Right lobe of liver (tissue), 6 donors: ENCODE measurements at regions not wholly inside any gene's neighbourhood (a gene's known extent, or its start where the extent isn't known, plus 50 kb on each side); places are given as distances from the start of the nearest gene placed in this dataset.
A peak's percentile ranks its signal among the peaks of the same experiment; 100 is the strongest.

Experiments
- ATAC-seq, 4 donors: fragments of 200-7000 bp; cut with Tn5 transposase; one replicate each; pipeline ENCODE4 v1.9.1; 2020; ENCODE audit warnings: mild to moderate bottlenecking in 4 of 4, moderate library complexity in 4 of 4
- DNase-seq, 3 donors: peaks; one replicate each; pipeline ENCODE4 v3.0.0-alpha.2; 2020
- H3K27ac ChIP-seq, 3 donors: fragments of 200-600 bp; one replicate each; pipeline ENCODE4 v1.8.0; 2022
- H3K27me3 ChIP-seq, 2 donors: fragments of 200-600 bp; one replicate each; pipeline ENCODE4 v1.8.0; 2022
- H3K36me3 ChIP-seq, 4 donors: fragments of 200-600 bp; sonication (generic) in 1 of 4; one replicate each; pipeline versions ENCODE4 v1.5.1 to v1.8.0; 2017 to 2022; ENCODE audit warnings: control low read depth in 1 of 4
- H3K4me1 ChIP-seq, 4 donors: fragments of 200-600 bp; sonication (generic) in 1 of 4; one replicate each; pipeline versions ENCODE4 v1.5.1 to v1.8.0; 2017 to 2022; ENCODE audit warnings: control low read depth in 1 of 4
- H3K4me3 ChIP-seq, 3 donors: fragments of 200-600 bp; one replicate each; pipeline ENCODE4 v1.8.0; 2022
- H3K9me3 ChIP-seq, 4 donors: fragments of 200-600 bp; sonication (generic) in 1 of 4; one replicate each; pipeline versions ENCODE4 v1.5.1 to v1.8.0; 2017 to 2022; ENCODE audit warnings: control low read depth in 1 of 4
- CTCF ChIP-seq, 4 donors: fragments of 200-600 bp in 3 of 4; fragments of 450-650 bp in 1 of 4; IDR thresholded peaks; one replicate each; pipeline versions ENCODE4 v1.5.1 to v1.8.0; 2016 to 2022; ENCODE audit warnings: antibody characterized with exemption in 4 of 4, mild to moderate bottlenecking in 2 of 4
- POLR2A ChIP-seq: fragments of 450-650 bp; IDR thresholded peaks from one replicate; pipeline ENCODE4 v1.6.1; 2017; ENCODE audit warnings: antibody characterized with exemption, mild to moderate bottlenecking
- WGBS: methylation state at CpG from one replicate; pipeline ENCODE4 v1.1.6; 2018; ENCODE audit warnings: low coverage, low lambda C conversion rate; ENCODE audit not compliant: insufficient coverage; ENCODE audit errors: missing lambda C conversion rate; 5-methylcytosine and 5-hydroxymethylcytosine counted together
- intact Hi-C, 2 donors: fragments of 100-400 bp; cut with DNase I; formaldehyde crosslinking; loops; one replicate each; pipeline versions ENCODE4 v1.11.2 to v1.14.1; 2022
- donor health status: DM: no; HTN: yes; CAD: no.
- donor health status: DM: no; HTN: no; CAD: no.
- donor health status: DM: no; HTN: no; CAD: no.
- donor health status: DM: no; HTN: yes; CAD: no.
- donor health status: DM: no; HTN: yes; CAD: no.

- no peak for TF ChIP-seq CTCF (IDR thresholded peaks at IDR 0.05)
- TF ChIP-seq POLR2A, result no peak
- peak; percentile 54 to 75 (median 62) for ATAC-seq
- H3K27ac ChIP-seq, result peak overlapping the region in 2 of 3 donors; percentile 8 to 84
- H3K4me3 ChIP-seq, result no peak overlapping the region
- 24% methylated on average over 2 of the region's 2 CpGs for WGBS
- DNase-seq, result no peak
- no peaks in the 10 kb centered on the region for H3K36me3 ChIP-seq
- intact Hi-C loops, result no loop called here
- H3K27me3 ChIP-seq, result no peaks in the 10 kb centered on the region
- no peaks in the 10 kb centered on the region for H3K9me3 ChIP-seq
- H3K4me1 ChIP-seq, result peaks cover 0 to 34% (median 17%) of the 10 kb centered on the region in 4 donors
Measured at GRCh38 chr4:175539498-175539897, 272.6 kb downstream of the GPM6A start.

GRCh38 chr4:175540151-175540550, 271.9 kb downstream of the GPM6A start:
- ATAC-seq, result peak in 2 of 4 donors; percentile 4 to 14
- H3K36me3 ChIP-seq, result no peaks in the 10 kb centered on the region
- peak overlapping the region in 2 of 3 donors; percentile 8 to 84 for H3K27ac ChIP-seq
- H3K4me1 ChIP-seq, result peaks cover 0 to 34% (median 17%) of the 10 kb centered on the region in 4 donors
- WGBS, result 50% methylated on average over 1 of the region's 1 CpG
- intact Hi-C loops, result no loop called here
- no peaks in the 10 kb centered on the region for H3K9me3 ChIP-seq
- DNase-seq, result no peak
- TF ChIP-seq POLR2A (no peak), CTCF (IDR thresholded peaks at IDR 0.05) (no peak)
- H3K4me3 ChIP-seq, result no peak overlapping the region
- H3K27me3 ChIP-seq, result no peaks in the 10 kb centered on the region

- peak; percentile 89 to 98 (median 92) for ATAC-seq
- H3K9me3 ChIP-seq, result no peaks in the 10 kb centered on the region
- peak; percentile 78 to 92 (median 85) for DNase-seq
- intact Hi-C loops, result no loop called here
- peak overlapping the region in 2 of 3 donors; percentile 8 to 84 for H3K27ac ChIP-seq
- no peak overlapping the region for H3K4me3 ChIP-seq
- H3K27me3 ChIP-seq, result no peaks in the 10 kb centered on the region
- H3K4me1 ChIP-seq, result peaks cover 0 to 34% (median 17%) of the 10 kb centered on the region in 4 donors
- TF ChIP-seq CTCF (IDR thresholded peaks at IDR 0.05), result peak in 1 of 4 donors; percentile 28
- TF ChIP-seq POLR2A, result no peak
- 23% methylated on average over 5 of the region's 7 CpGs for WGBS
- no peaks in the 10 kb centered on the region for H3K36me3 ChIP-seq
Measured at GRCh38 chr4:175540732-175541131, 271.3 kb downstream of the GPM6A start.

GRCh38 chr4:175542786-175543185, 269.3 kb downstream of the GPM6A start:
- peaks cover 0 to 27% (median 12%) of the 10 kb centered on the region in 4 donors for H3K4me1 ChIP-seq
- intact Hi-C loops, result no loop called here
- DNase-seq, result no peak
- no peaks in the 10 kb centered on the region for H3K27me3 ChIP-seq
- TF ChIP-seq CTCF (IDR thresholded peaks at IDR 0.05) (no peak), POLR2A (no peak)
- no peaks in the 10 kb centered on the region for H3K36me3 ChIP-seq
- no peaks in the 10 kb centered on the region for H3K9me3 ChIP-seq
- no peak for ATAC-seq
- H3K27ac ChIP-seq, result no peak overlapping the region
- H3K4me3 ChIP-seq, result no peak overlapping the region
- 55% methylated on average over 1 of the region's 1 CpG for WGBS

- no peak overlapping the region for H3K4me3 ChIP-seq
- no peaks in the 10 kb centered on the region for H3K4me1 ChIP-seq
- no peak for DNase-seq
- no peaks in the 10 kb centered on the region for H3K27me3 ChIP-seq
- ATAC-seq, result no peak
- H3K27ac ChIP-seq, result no peak overlapping the region
- H3K36me3 ChIP-seq, result no peaks in the 10 kb centered on the region
- TF ChIP-seq POLR2A (no peak), CTCF (IDR thresholded peaks at IDR 0.05) (no peak)
- no peaks in the 10 kb centered on the region for H3K9me3 ChIP-seq
- 83% methylated on average over 5 of the region's 6 CpGs for WGBS
- intact Hi-C loops, result no loop called here
Measured at GRCh38 chr4:175559126-175559525, 252.9 kb downstream of the GPM6A start.
